CD4-positive, alpha-beta memory T cell (primary cell): ENCODE measurements at regions not wholly inside any gene's neighbourhood (a gene's known extent, or its start where the extent isn't known, plus 50 kb on each side); places are given as distances from the start of the nearest gene placed in this dataset.

ENCODE experiments used
- CTCF ChIA-PET: fragments of 350-600 bp; sonication (Branson Sonifier 250); formaldehyde crosslinking; loops from one replicate; lab custom pipeline; 2021; ENCODE audit warnings: inconsistent platforms; ENCODE audit not compliant: partially characterized antibody; lab: Charles Lee
- POLR2A ChIA-PET: fragments of 350-600 bp; sonication (Branson Sonifier 250); formaldehyde crosslinking; loops from one replicate; lab custom pipeline; 2021; ENCODE audit not compliant: partially characterized antibody; lab: Charles Lee
- DNase-seq, 5 donors: peaks; one replicate each; pipeline versions ENCODE4 v3.0.0 to v3.0.0-alpha.2; 2020 to 2022; ENCODE audit warnings: mixed read lengths in 1 of 5
- H3K27ac ChIP-seq: one replicate; pipeline ENCODE4 v1.7.0; 2013; ENCODE audit warnings: low read depth, low read length
- H3K27me3 ChIP-seq: 2 replicates; pipeline ENCODE4 v1.7.0; 2013; ENCODE audit warnings: mild to moderate bottlenecking, low read length, moderate library complexity; ENCODE audit not compliant: insufficient read depth
- H3K36me3 ChIP-seq: 2 replicates; pipeline ENCODE4 v1.7.0; 2013; ENCODE audit warnings: mild to moderate bottlenecking, low read length, moderate library complexity; ENCODE audit not compliant: insufficient read depth
- H3K4me1 ChIP-seq: 2 replicates; pipeline ENCODE4 v1.7.0; 2013; ENCODE audit warnings: mild to moderate bottlenecking, low read length, moderate library complexity; ENCODE audit not compliant: insufficient read depth
- H3K4me3 ChIP-seq, 2 donors: one replicate each; pipeline ENCODE4 v1.7.0; 2013; ENCODE audit warnings: low read length in 2 of 2, mild to moderate bottlenecking in 1 of 2
- H3K9me3 ChIP-seq, 2 donors: one replicate each; pipeline ENCODE4 v1.7.0; 2013; ENCODE audit warnings: low read length in 2 of 2, control low read depth in 1 of 2; ENCODE audit not compliant: control insufficient read depth in 1 of 2
- H3K27ac Mint-ChIP-seq, 7 donors: one replicate each; pipeline ENCODE4 v1.8.0; 2020 to 2021; ENCODE audit warnings: mixed read lengths in 7 of 7, mild to moderate bottlenecking in 6 of 7, inconsistent platforms in 3 of 7, moderate library complexity in 3 of 7
- H3K27me3 Mint-ChIP-seq, 2 donors: one replicate each; pipeline ENCODE4 v1.8.0; 2020 to 2021; ENCODE audit warnings: mixed read lengths in 2 of 2
- H3K36me3 Mint-ChIP-seq, 2 donors: one replicate each; pipeline ENCODE4 v1.8.0; 2020 to 2021; ENCODE audit warnings: mixed read lengths in 2 of 2, inconsistent platforms in 1 of 2, mild to moderate bottlenecking in 1 of 2
- H3K4me1 Mint-ChIP-seq, 4 donors: one replicate each; pipeline ENCODE4 v1.8.0; 2020 to 2021; ENCODE audit warnings: mixed read lengths in 4 of 4, mild to moderate bottlenecking in 1 of 4
- H3K4me3 Mint-ChIP-seq, 8 donors: one replicate each; pipeline ENCODE4 v1.8.0; 2020 to 2021; ENCODE audit warnings: mixed read lengths in 8 of 8, mild to moderate bottlenecking in 7 of 8, moderate library complexity in 6 of 8, inconsistent platforms in 3 of 8
- H3K9me3 Mint-ChIP-seq, 8 donors: one replicate each; pipeline ENCODE4 v1.8.0; 2020 to 2021; ENCODE audit warnings: mixed read lengths in 8 of 8, mild to moderate bottlenecking in 5 of 8, inconsistent platforms in 3 of 8, moderate library complexity in 1 of 8
- intact Hi-C: fragments of 100-400 bp; cut with micrococcal nuclease; formaldehyde crosslinking; loops from one replicate; pipeline ENCODE4 v1.15.1; 2023

GRCh38 chr10:4051011-4051640 lies 266.1 kb upstream of the KLF6 start:
- POLR2A ChIA-PET: no interaction called here
- CTCF ChIA-PET: interaction anchor here (0.6 to 2.3 kb wide), 3 partner anchors 9 to 40 kb away, joined by 3 to 6 read pairs (median 5); no protein-coding TSS in a partner anchor

GRCh38 chr10:4050061-4050460 lies 265.1 kb upstream of the KLF6 start:
- Mint-ChIP-seq H3K27ac (no peak overlapping the region), H3K4me1 (peaks cover 0 to 1% (median 0%) of the 10 kb centered on the region in 4 donors), H3K4me3 (no peak overlapping the region), H3K36me3 (no peaks in the 10 kb centered on the region), H3K27me3 (no peaks in the 10 kb centered on the region), H3K9me3 (no peaks in the 10 kb centered on the region)
- H3K4me3 ChIP-seq: no peak overlapping the region
- DNase-seq: no peak
- H3K27ac ChIP-seq: no peak overlapping the region
- POLR2A ChIA-PET: interaction anchor here (1.3 kb wide), 1 partner anchor 10 kb away, joined by 4 read pairs; no protein-coding TSS in a partner anchor
- no peaks in the 10 kb centered on the region for H3K4me1 ChIP-seq
- intact Hi-C loops: no loop called here
- H3K9me3 ChIP-seq: no peaks in the 10 kb centered on the region
- H3K36me3 ChIP-seq: no peaks in the 10 kb centered on the region
- H3K27me3 ChIP-seq: no peaks in the 10 kb centered on the region
- CTCF ChIA-PET: interaction anchor here (2.0 to 2.3 kb wide), 2 partner anchors 8 to 10 kb away, joined by 5 to 6 read pairs; no protein-coding TSS in a partner anchor

More at GRCh38 chr10:4051011-4051640, 266.1 kb upstream of the KLF6 start:
- Histone ChIP-seq H3K4me3 (no peak overlapping the region), H3K4me1 (no peaks in the 10 kb centered on the region), H3K27me3 (no peaks in the 10 kb centered on the region), H3K36me3 (no peaks in the 10 kb centered on the region), H3K27ac (no peak overlapping the region), H3K9me3 (no peaks in the 10 kb centered on the region)
- DNase-seq: no peak
- Mint-ChIP-seq H3K27me3 (no peaks in the 10 kb centered on the region), H3K36me3 (no peaks in the 10 kb centered on the region), H3K4me3 (no peak overlapping the region), H3K4me1 (peaks cover 0 to 1% (median 0%) of the 10 kb centered on the region in 4 donors), H3K27ac (no peak overlapping the region), H3K9me3 (no peaks in the 10 kb centered on the region)
- intact Hi-C loops: no loop called here

DNA sequence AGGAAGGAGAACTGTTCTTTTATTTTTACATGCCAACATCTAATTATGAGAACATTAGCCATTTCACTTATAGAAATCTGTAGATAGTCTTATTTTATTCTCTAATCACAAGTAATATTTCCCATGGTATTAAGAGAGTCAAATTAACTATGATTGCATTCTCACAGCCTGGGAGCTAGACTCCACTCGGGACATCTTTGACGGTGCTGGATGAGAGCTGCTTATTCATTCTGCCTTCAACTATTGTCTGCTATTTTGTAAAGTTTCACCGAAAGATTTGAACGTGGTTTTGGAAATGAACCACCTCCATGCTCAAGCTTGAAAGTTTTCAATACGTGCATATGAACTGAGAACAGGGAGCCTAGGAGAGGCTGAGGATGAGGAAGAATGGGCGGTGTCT lies 264.3 kb upstream of the KLF6 start:
- no peak overlapping the region for H3K4me3 Mint-ChIP-seq
- no peak overlapping the region for H3K27ac ChIP-seq
- H3K36me3 ChIP-seq: no peaks in the 10 kb centered on the region
- H3K27me3 Mint-ChIP-seq: no peaks in the 10 kb centered on the region
- intact Hi-C loops: no loop called here
- no peaks in the 10 kb centered on the region for H3K27me3 ChIP-seq
- CTCF ChIA-PET: interaction anchor here (2.3 kb wide), 1 partner anchor 9 kb away, joined by 5 read pairs; no protein-coding TSS in a partner anchor
- no peaks in the 10 kb centered on the region for H3K9me3 ChIP-seq
- no peaks in the 10 kb centered on the region for H3K36me3 Mint-ChIP-seq
- H3K27ac Mint-ChIP-seq: no peak overlapping the region
- no peak for DNase-seq
- POLR2A ChIA-PET: interaction anchor here (0.8 to 1.3 kb wide), 2 partner anchors 10 to 223 kb away, joined by 3 to 4 read pairs; no protein-coding TSS in a partner anchor
- H3K4me3 ChIP-seq: no peak overlapping the region
- H3K9me3 Mint-ChIP-seq: no peaks in the 10 kb centered on the region
- no peaks in the 10 kb centered on the region for H3K4me1 ChIP-seq
- H3K4me1 Mint-ChIP-seq: peaks cover 0 to 1% (median 0%) of the 10 kb centered on the region in 4 donors

GRCh38 chr10:4048236-4048864 lies 263.3 kb upstream of the KLF6 start:
- H3K36me3 ChIP-seq: no peaks in the 10 kb centered on the region
- ChIA-PET CTCF (no interaction called here), POLR2A (interaction anchor here (1.3 kb wide), 1 partner anchor 11 kb away, joined by 4 read pairs; no protein-coding TSS in a partner anchor)
- Mint-ChIP-seq H3K9me3 (no peaks in the 10 kb centered on the region), H3K36me3 (no peaks in the 10 kb centered on the region), H3K27ac (no peak overlapping the region), H3K27me3 (no peaks in the 10 kb centered on the region), H3K4me1 (peaks cover 0 to 1% (median 0%) of the 10 kb centered on the region in 4 donors), H3K4me3 (no peak overlapping the region)
- H3K27ac ChIP-seq: no peak overlapping the region
- H3K27me3 ChIP-seq: no peaks in the 10 kb centered on the region
- H3K9me3 ChIP-seq: no peaks in the 10 kb centered on the region
- no peak for DNase-seq
- no peaks in the 10 kb centered on the region for H3K4me1 ChIP-seq
- H3K4me3 ChIP-seq: no peak overlapping the region
- intact Hi-C loops: no loop called here

DNA sequence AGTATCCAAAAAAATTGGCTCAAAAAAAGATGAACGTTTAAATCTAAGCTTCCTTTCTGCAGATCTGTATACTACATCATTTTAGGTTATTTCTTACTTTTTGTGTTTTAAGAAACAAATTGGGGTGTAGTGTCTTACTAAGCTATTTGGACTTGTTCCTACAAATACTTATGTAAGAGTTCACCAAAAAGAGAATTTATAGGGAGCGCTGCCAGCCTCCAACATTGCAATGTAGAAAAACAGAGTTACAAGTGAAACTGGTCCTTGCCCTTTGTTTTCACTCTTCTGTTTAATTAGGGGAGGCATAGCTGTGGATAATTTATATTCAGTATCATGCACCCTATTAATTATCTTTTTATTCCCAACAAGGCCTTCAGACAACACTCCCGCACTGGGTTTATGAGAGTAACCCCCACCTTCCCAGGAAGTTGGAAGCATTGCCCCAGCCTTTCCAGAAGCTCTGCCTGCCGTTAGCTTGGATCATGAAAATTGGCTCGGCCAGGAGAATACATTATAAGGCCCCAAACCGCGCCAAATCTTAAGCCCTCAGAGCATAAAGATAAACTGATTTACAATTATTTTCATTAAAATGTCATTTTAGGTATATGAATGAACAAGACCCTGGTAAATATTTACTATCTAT lies 261.8 kb upstream of the KLF6 start:
- Mint-ChIP-seq H3K27me3 (no peaks in the 10 kb centered on the region), H3K36me3 (peaks cover 7 to 9% of the 10 kb centered on the region in 2 donors), H3K4me1 (peaks cover 0 to 1% (median 0%) of the 10 kb centered on the region in 4 donors), H3K9me3 (peaks cover 3 to 11% (median 9%) of the 10 kb centered on the region in 8 donors), H3K27ac (no peak overlapping the region), H3K4me3 (no peak overlapping the region)
- DNase-seq: no peak
- POLR2A ChIA-PET: no interaction called here
- H3K27ac ChIP-seq: no peak overlapping the region
- no peak overlapping the region for H3K4me3 ChIP-seq
- no peaks in the 10 kb centered on the region for H3K36me3 ChIP-seq
- intact Hi-C loops: no loop called here
- peaks cover 0 to 3% of the 10 kb centered on the region in 2 donors for H3K9me3 ChIP-seq
- H3K4me1 ChIP-seq: no peaks in the 10 kb centered on the region
- CTCF ChIA-PET: interaction anchor here (0.7 kb wide), 1 partner anchor 25 kb away, joined by 3 read pairs; no protein-coding TSS in a partner anchor
- H3K27me3 ChIP-seq: no peaks in the 10 kb centered on the region

- Mint-ChIP-seq H3K4me3 (no peak overlapping the region), H3K9me3 (peaks cover 3 to 17% (median 15%) of the 10 kb centered on the region in 8 donors), H3K36me3 (peaks cover 8 to 14% of the 10 kb centered on the region in 2 donors), H3K27me3 (no peaks in the 10 kb centered on the region), H3K27ac (no peak overlapping the region), H3K4me1 (no peaks in the 10 kb centered on the region)
- H3K4me1 ChIP-seq: no peaks in the 10 kb centered on the region
- no peak for DNase-seq
- CTCF ChIA-PET: no interaction called here
- intact Hi-C loops: no loop called here
- no peaks in the 10 kb centered on the region for H3K36me3 ChIP-seq
- POLR2A ChIA-PET: interaction anchor here (1.4 kb wide), 1 partner anchor 74 kb away, joined by 3 read pairs; no protein-coding TSS in a partner anchor
- no peak overlapping the region for H3K27ac ChIP-seq
- no peak overlapping the region for H3K4me3 ChIP-seq
- no peaks in the 10 kb centered on the region for H3K27me3 ChIP-seq
- peaks cover 0 to 8% of the 10 kb centered on the region in 2 donors for H3K9me3 ChIP-seq
Observed at GRCh38 chr10:4046030-4046429, 261.0 kb upstream of the KLF6 start.
